Endothelial cell (in vitro differentiated cells): ENCODE measurements at regions not wholly inside any gene's neighbourhood (a gene's known extent, or its start where the extent isn't known, plus 50 kb on each side); places are given as distances from the start of the nearest gene placed in this dataset.

Experiments used
- DNase-seq: peaks from one replicate; pipeline ENCODE4 v3.0.0; 2021; ENCODE audit warnings: low spot score
- H3K27ac Mint-ChIP-seq: one replicate; pipeline ENCODE4 v1.8.0; 2021; ENCODE audit warnings: mixed read lengths, inconsistent platforms; ENCODE audit not compliant: unreplicated experiment
- H3K27me3 Mint-ChIP-seq: one replicate; pipeline ENCODE4 v1.8.0; 2021; ENCODE audit warnings: mild to moderate bottlenecking, moderate library complexity, mixed read lengths, inconsistent platforms; ENCODE audit not compliant: unreplicated experiment
- H3K36me3 Mint-ChIP-seq: one replicate; pipeline ENCODE4 v1.8.0; 2021; ENCODE audit warnings: mild to moderate bottlenecking, low read depth, mixed read lengths, inconsistent platforms; ENCODE audit not compliant: unreplicated experiment
- H3K4me1 Mint-ChIP-seq: one replicate; pipeline ENCODE4 v1.8.0; 2021; ENCODE audit warnings: mild to moderate bottlenecking, mixed read lengths, inconsistent platforms; ENCODE audit not compliant: unreplicated experiment
- H3K4me3 Mint-ChIP-seq: one replicate; pipeline ENCODE4 v1.8.0; 2021; ENCODE audit warnings: mild to moderate bottlenecking, mixed read lengths, inconsistent platforms; ENCODE audit not compliant: unreplicated experiment
- H3K9me3 Mint-ChIP-seq: one replicate; pipeline ENCODE4 v1.8.0; 2021; ENCODE audit warnings: mixed read lengths, inconsistent platforms; ENCODE audit not compliant: unreplicated experiment
- TF ChIP-seq, protein P1 (sequence below): fragments of 200-600 bp; sonication (generic); IDR thresholded peaks from one replicate; pipeline ENCODE4 v1.5.0; 2021; ENCODE audit warnings: antibody characterized with exemption; ENCODE audit not compliant: unreplicated experiment

DNA sequence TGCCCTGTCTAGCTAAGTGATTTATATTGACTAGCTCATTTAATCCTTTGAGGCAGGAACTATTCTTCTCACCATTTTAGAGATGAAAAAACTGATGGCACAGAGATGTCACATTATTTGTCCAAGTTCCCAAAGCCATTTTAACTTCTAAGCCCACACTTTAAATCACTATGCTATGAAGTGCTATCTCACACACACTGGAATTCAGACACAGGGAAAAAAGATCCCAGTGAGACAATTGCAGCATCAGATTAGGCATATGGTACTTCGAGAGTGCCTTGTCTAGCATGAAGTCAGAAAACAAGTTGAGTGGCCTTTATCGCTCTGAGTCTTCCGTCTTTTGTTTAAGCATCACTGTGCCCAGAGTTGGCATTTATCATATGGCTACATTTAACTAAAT, 54.1 kb upstream of the PDE7B start:
- H3K4me1 Mint-ChIP-seq = no peaks in the 10 kb centered on the region
- TF ChIP-seq, protein P1, sequence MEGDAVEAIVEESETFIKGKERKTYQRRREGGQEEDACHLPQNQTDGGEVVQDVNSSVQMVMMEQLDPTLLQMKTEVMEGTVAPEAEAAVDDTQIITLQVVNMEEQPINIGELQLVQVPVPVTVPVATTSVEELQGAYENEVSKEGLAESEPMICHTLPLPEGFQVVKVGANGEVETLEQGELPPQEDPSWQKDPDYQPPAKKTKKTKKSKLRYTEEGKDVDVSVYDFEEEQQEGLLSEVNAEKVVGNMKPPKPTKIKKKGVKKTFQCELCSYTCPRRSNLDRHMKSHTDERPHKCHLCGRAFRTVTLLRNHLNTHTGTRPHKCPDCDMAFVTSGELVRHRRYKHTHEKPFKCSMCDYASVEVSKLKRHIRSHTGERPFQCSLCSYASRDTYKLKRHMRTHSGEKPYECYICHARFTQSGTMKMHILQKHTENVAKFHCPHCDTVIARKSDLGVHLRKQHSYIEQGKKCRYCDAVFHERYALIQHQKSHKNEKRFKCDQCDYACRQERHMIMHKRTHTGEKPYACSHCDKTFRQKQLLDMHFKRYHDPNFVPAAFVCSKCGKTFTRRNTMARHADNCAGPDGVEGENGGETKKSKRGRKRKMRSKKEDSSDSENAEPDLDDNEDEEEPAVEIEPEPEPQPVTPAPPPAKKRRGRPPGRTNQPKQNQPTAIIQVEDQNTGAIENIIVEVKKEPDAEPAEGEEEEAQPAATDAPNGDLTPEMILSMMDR = no peak
- no peak overlapping the region for H3K27ac Mint-ChIP-seq
- DNase-seq = no peak
- H3K4me3 Mint-ChIP-seq = no peak overlapping the region
- H3K36me3 Mint-ChIP-seq = no peaks in the 10 kb centered on the region
- no peaks in the 10 kb centered on the region for H3K27me3 Mint-ChIP-seq
- no peaks in the 10 kb centered on the region for H3K9me3 Mint-ChIP-seq

DNA sequence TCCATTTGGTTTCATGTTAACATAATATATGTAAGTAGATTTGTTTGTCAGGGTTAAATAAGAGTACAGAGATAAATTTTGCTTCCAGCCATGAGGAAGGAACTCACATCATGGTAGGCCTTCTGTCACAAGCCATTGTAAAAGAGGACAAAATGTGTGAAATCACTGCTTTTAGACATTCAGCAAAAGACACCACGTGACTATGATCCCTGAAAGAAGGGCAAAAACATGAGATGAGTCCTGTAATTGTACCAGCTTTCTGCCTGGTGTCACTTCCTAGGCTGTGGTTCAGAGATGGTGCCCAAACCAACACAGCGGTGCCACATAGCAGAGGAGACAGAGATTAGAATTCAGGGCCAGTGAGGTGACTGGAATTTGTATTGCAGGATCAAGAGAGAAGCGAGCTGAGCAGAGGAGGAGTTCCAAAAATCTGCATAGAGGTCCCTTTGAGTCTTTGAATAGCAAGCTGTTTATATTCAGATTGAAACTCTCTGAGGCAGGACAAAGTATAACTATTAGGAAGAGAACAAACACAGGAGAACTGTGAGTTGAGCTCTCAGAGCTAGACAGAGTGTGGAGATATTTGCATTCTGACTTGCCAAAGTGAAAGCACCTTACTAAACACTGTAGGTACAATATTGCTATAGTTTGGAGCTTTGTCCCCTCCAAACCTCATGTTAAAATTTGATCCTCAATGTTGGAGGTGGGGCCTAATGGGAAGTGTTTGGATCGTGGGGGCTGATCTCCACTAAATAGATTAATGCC, 52.6 kb upstream of the PDE7B start:
- Mint-ChIP-seq H3K27me3 (no peaks in the 10 kb centered on the region), H3K4me1 (no peaks in the 10 kb centered on the region), H3K9me3 (no peaks in the 10 kb centered on the region), H3K36me3 (no peaks in the 10 kb centered on the region), H3K4me3 (no peak overlapping the region), H3K27ac (no peak overlapping the region)
- TF ChIP-seq, protein P1 = no peak
- DNase-seq = no peak
